ENCODE measurements at regions not wholly inside any gene's neighbourhood (a gene's known extent, or its start where the extent isn't known, plus 50 kb on each side); places are given as distances from the start of the nearest gene placed in this dataset. TPM values are rescaled to one million over a fixed set of nuclear protein-coding genes. Genes with fewer than 3 reads are reported as not detected.

GRCh38 chr6:51562198-51562597 lies 525.2 kb downstream of the PKHD1 start:
- no peak overlapping the region for H3K4me2 ChIP-seq (ENCODE audit: low read length)
- no peak overlapping the region for H2AK5ac ChIP-seq (ENCODE audit: low read length)
- H3K4ac ChIP-seq (ENCODE audit: low read depth, low read length), result no peak overlapping the region
- no peaks in the 10 kb centered on the region for H3K4me1 ChIP-seq (ENCODE audit: control insufficient read depth, low read depth, low read length)
- no peak overlapping the region for H3K56ac ChIP-seq (ENCODE audit: low read length)
- DNase-seq, result no peak
- no peak overlapping the region for H3K9ac ChIP-seq (ENCODE audit: low read length)
- H3K4me3 ChIP-seq (ENCODE audit: low read length), result no peak overlapping the region
- H3K36me3 ChIP-seq (ENCODE audit: control insufficient read depth, insufficient read depth, low read length), result no peaks in the 10 kb centered on the region
- WGBS (ENCODE audit: extremely low coverage, insufficient coverage, low lambda C conversion rate), result no CpG with 5 or more reads among the region's 1 CpG
- H2BK5ac ChIP-seq (ENCODE audit: low read length), result no peak overlapping the region
- no peak overlapping the region for H3K27ac ChIP-seq (ENCODE audit: low read depth, low read length)
- H3K27me3 ChIP-seq (ENCODE audit: insufficient read depth, low read length, poor library complexity), result no peaks in the 10 kb centered on the region
- H2BK15ac ChIP-seq (replicated peaks; ENCODE audit: low read depth), result no peak overlapping the region
- H4K8ac ChIP-seq (ENCODE audit: low read depth, low read length), result no peak overlapping the region
- no peaks in the 10 kb centered on the region for H3K79me2 ChIP-seq (ENCODE audit: control insufficient read depth, insufficient read depth, low read length)
- no peak overlapping the region for H2BK120ac ChIP-seq (ENCODE audit: low read depth, low read length)
- H3K23ac ChIP-seq (ENCODE audit: low read length), result no peak overlapping the region
- H4K5ac ChIP-seq (ENCODE audit: low read length), result no peak overlapping the region
- no peaks in the 10 kb centered on the region for H3K79me1 ChIP-seq (ENCODE audit: low read length)
- H3K18ac ChIP-seq (ENCODE audit: low read length), result no peak overlapping the region

Small RNA genes lying in the stretch of these regions (small RNA-seq; reads per million reads assigned to genes)
- not detected for gene RF00572 (ENCODE audit: insufficient read depth)

Data from mesendoderm (in vitro differentiated cells).